Astrocyte (in vitro differentiated cells and primary cell): ENCODE measurements at regions not wholly inside any gene's neighbourhood (a gene's known extent, or its start where the extent isn't known, plus 50 kb on each side); places are given as distances from the start of the nearest gene placed in this dataset.

ENCODE experiments used
- DNase-seq: peaks from one replicate; pipeline ENCODE4 v3.0.0-alpha.2; 2010; ENCODE audit warnings: low read depth
- FAIRE-seq: peaks from 2 replicates; lab custom pipeline; 2011; peaks lifted over from hg19 to GRCh38; lab: Jason Lieb, UNC
- H2AFZ ChIP-seq: 2 replicates; pipeline ENCODE4 v1.6.0; 2012; ENCODE audit warnings: low read depth, low read length, inconsistent platforms
- H3K27ac ChIP-seq: 2 replicates; pipeline ENCODE4 v1.5.1; 2011; ENCODE audit warnings: low read depth, low read length, inconsistent platforms
- H3K27me3 ChIP-seq: 2 replicates; pipeline ENCODE4 v1.6.0; 2011; ENCODE audit warnings: low read length, inconsistent platforms; ENCODE audit not compliant: insufficient read depth
- H3K36me3 ChIP-seq: 2 replicates; pipeline ENCODE4 v1.5.1; 2011; ENCODE audit warnings: low read length, inconsistent platforms; ENCODE audit not compliant: insufficient read depth
- H3K4me1 ChIP-seq: 2 replicates; pipeline ENCODE4 v1.5.1; 2011; ENCODE audit warnings: low read length, inconsistent platforms; ENCODE audit not compliant: insufficient read depth
- H3K4me2 ChIP-seq: 2 replicates; pipeline ENCODE4 v1.6.0; 2012; ENCODE audit warnings: low read length, inconsistent platforms
- H3K4me3 ChIP-seq: 2 replicates; pipeline ENCODE4 v1.5.1; 2011; ENCODE audit warnings: low read depth, mild to moderate bottlenecking, low read length, inconsistent platforms; ENCODE audit not compliant: insufficient read depth
- H3K79me2 ChIP-seq: 2 replicates; pipeline ENCODE4 v1.6.0; 2012; ENCODE audit warnings: mild to moderate bottlenecking, low read length, inconsistent platforms; ENCODE audit not compliant: insufficient read depth
- H3K9ac ChIP-seq: 2 replicates; pipeline ENCODE4 v1.6.0; 2012; ENCODE audit warnings: mild to moderate bottlenecking, low read length, inconsistent platforms
- H3K9me3 ChIP-seq: 2 replicates; pipeline ENCODE4 v1.5.1; 2012; ENCODE audit warnings: low read depth, mild to moderate bottlenecking, low read length, inconsistent platforms; ENCODE audit not compliant: insufficient read depth
- H4K20me1 ChIP-seq: 2 replicates; pipeline ENCODE4 v1.6.0; 2012; ENCODE audit warnings: low read length, inconsistent platforms; ENCODE audit not compliant: insufficient read depth
- H3K27ac Mint-ChIP-seq: one replicate; pipeline ENCODE4 v1.8.0; 2021; ENCODE audit warnings: mild to moderate bottlenecking, mixed read lengths; ENCODE audit not compliant: unreplicated experiment
- H3K27me3 Mint-ChIP-seq: one replicate; pipeline ENCODE4 v1.8.0; 2021; ENCODE audit warnings: low read depth, mixed read lengths; ENCODE audit not compliant: unreplicated experiment
- H3K36me3 Mint-ChIP-seq: one replicate; pipeline ENCODE4 v1.8.0; 2021; ENCODE audit warnings: low read depth, mixed read lengths; ENCODE audit not compliant: unreplicated experiment
- H3K4me1 Mint-ChIP-seq: one replicate; pipeline ENCODE4 v1.8.0; 2021; ENCODE audit warnings: low read depth, mixed read lengths; ENCODE audit not compliant: unreplicated experiment
- H3K4me3 Mint-ChIP-seq: one replicate; pipeline ENCODE4 v1.8.0; 2021; ENCODE audit warnings: mild to moderate bottlenecking, moderate library complexity, mixed read lengths; ENCODE audit not compliant: unreplicated experiment
- H3K9me3 Mint-ChIP-seq: one replicate; pipeline ENCODE4 v1.8.0; 2021; ENCODE audit warnings: mild to moderate bottlenecking, mixed read lengths; ENCODE audit not compliant: unreplicated experiment
- EZH2 ChIP-seq: IDR thresholded peaks from 2 replicates; pipeline ENCODE4 v1.6.1; 2012; ENCODE audit warnings: mild to moderate bottlenecking, low read length, inconsistent platforms; ENCODE audit not compliant: insufficient read depth
- TF ChIP-seq, protein P1 (sequence below): IDR thresholded peaks from 2 replicates; pipeline ENCODE4 v1.5.1; 2011; ENCODE audit warnings: low read depth, mild to moderate bottlenecking, inconsistent platforms, low read length, moderate library complexity; ENCODE audit not compliant: insufficient read depth

DNA sequence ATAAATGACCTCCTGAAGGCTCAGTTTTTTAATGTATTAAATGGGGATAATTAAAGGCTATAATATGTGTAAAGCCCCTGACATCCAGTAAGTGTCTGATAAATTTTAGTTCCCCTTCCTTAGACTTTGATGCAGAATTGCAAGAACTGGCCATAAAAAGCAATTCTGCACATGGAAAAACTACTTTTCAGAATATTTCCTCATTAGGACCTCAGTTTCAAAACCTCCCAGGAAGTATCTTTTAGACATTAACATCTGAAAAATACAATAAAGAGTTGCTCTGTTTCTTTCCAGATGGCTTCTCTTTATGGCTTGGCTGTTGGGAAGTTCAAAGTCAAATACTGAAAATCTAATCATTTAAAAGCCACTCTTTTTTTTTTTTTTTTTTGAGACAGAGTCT, 106.3 kb upstream of the ZNF217 start:
- no peak overlapping the region for H3K4me3 Mint-ChIP-seq
- FAIRE-seq, result no peak

DNA sequence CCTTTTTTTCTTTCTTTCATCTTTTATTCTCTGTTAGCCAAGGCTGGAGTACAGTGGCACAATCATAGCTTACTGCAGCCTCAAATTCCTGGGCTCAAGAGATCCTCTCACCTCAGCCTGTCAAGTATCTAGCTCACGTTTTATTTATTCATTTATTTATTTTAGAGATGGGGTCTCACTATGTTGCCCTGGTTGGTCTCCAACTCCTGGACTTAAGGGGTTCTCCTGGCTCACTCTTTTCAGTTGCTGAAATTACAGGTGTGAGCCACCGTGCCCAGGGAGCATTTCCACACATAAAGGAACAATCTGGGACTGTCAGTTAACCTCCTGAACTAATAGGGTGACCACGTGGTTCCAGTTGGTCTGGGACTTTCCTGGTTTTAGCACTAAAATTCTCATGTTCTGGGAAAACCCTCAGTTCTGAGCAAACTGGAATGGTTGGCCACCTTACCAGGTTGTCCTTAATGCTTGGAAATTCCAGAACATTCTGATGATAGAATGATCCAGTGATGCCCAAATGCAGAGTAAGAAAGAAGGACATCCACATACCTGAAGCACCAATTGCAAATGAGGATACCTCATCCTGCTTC, 105.5 kb upstream of the ZNF217 start:
- Mint-ChIP-seq H3K4me1 (no peaks in the 10 kb centered on the region), H3K27me3 (no peaks in the 10 kb centered on the region), H3K4me3 (no peak overlapping the region), H3K36me3 (no peaks in the 10 kb centered on the region), H3K9me3 (no peaks in the 10 kb centered on the region), H3K27ac (no peak overlapping the region)
- Histone ChIP-seq H3K4me2 (no peak overlapping the region), H3K4me1 (no peaks in the 10 kb centered on the region), H3K9ac (no peak overlapping the region), H3K27me3 (no peaks in the 10 kb centered on the region), H3K9me3 (no peaks in the 10 kb centered on the region), H3K4me3 (no peak overlapping the region), H3K36me3 (no peaks in the 10 kb centered on the region), H3K79me2 (no peaks in the 10 kb centered on the region), H3K27ac (no peak overlapping the region), H4K20me1 (no peaks in the 10 kb centered on the region), H2AFZ (no peak overlapping the region)
- TF ChIP-seq, protein P1, sequence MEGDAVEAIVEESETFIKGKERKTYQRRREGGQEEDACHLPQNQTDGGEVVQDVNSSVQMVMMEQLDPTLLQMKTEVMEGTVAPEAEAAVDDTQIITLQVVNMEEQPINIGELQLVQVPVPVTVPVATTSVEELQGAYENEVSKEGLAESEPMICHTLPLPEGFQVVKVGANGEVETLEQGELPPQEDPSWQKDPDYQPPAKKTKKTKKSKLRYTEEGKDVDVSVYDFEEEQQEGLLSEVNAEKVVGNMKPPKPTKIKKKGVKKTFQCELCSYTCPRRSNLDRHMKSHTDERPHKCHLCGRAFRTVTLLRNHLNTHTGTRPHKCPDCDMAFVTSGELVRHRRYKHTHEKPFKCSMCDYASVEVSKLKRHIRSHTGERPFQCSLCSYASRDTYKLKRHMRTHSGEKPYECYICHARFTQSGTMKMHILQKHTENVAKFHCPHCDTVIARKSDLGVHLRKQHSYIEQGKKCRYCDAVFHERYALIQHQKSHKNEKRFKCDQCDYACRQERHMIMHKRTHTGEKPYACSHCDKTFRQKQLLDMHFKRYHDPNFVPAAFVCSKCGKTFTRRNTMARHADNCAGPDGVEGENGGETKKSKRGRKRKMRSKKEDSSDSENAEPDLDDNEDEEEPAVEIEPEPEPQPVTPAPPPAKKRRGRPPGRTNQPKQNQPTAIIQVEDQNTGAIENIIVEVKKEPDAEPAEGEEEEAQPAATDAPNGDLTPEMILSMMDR, result no peak
- no peak for TF ChIP-seq EZH2
- no peak for DNase-seq
- FAIRE-seq, result no peak

More for the DNA sequence above, 106.3 kb upstream of the ZNF217 start:
- no peak for DNase-seq
- no peaks in the 10 kb centered on the region for H3K27me3 ChIP-seq
- H3K4me2 ChIP-seq, result no peak overlapping the region
- no peak overlapping the region for H2AFZ ChIP-seq
- H3K79me2 ChIP-seq, result no peaks in the 10 kb centered on the region
- no peaks in the 10 kb centered on the region for H3K9me3 ChIP-seq
- H3K36me3 ChIP-seq, result no peaks in the 10 kb centered on the region
- H3K27ac ChIP-seq, result no peak overlapping the region
- Mint-ChIP-seq H3K27me3 (no peaks in the 10 kb centered on the region), H3K4me1 (no peaks in the 10 kb centered on the region), H3K27ac (no peak overlapping the region), H3K36me3 (no peaks in the 10 kb centered on the region), H3K9me3 (no peaks in the 10 kb centered on the region)
- no peak overlapping the region for H3K4me3 ChIP-seq
- H3K9ac ChIP-seq, result no peak overlapping the region
- no peak for TF ChIP-seq EZH2
- TF ChIP-seq, protein P1, result no peak
- no peaks in the 10 kb centered on the region for H3K4me1 ChIP-seq
- no peaks in the 10 kb centered on the region for H4K20me1 ChIP-seq

DNA sequence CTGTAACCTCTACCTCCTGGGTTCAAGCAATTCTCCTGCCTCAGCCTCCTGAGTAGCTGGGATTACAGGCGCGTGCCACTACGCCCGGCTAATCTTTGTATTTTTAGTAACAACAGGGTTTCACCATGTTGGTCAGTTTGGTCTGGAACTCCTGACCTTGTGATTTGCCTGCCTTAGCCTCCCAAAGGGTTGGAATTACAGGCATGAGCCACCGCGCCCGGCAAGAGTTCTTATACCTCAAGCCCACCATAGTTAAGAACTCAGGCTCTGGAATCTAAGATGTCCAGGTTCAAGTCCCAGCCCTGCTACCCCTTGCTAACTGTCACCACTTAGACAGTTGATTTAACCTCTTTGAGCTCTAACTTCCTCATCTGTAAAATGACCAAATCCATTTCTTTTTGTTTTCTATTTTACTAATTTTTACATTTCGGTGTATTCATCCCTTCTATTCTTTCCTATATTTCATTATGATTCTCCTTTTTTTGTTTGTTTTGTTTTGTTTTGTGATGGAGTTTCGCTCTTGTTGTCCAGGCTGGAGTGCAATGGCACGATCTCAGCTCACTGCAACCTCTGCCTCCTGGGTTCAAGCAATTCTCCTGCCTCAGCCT, 104.8 kb upstream of the ZNF217 start:
- no peaks in the 10 kb centered on the region for H3K9me3 Mint-ChIP-seq
- H3K27ac Mint-ChIP-seq, result no peak overlapping the region
- no peaks in the 10 kb centered on the region for H3K4me1 Mint-ChIP-seq
- H3K4me1 ChIP-seq, result no peaks in the 10 kb centered on the region
- H2AFZ ChIP-seq, result no peak overlapping the region
- no peaks in the 10 kb centered on the region for H3K36me3 ChIP-seq
- H3K4me3 ChIP-seq, result no peak overlapping the region
- FAIRE-seq (no peak), DNase-seq (no peak)
- no peak overlapping the region for H3K4me2 ChIP-seq
- H4K20me1 ChIP-seq, result no peaks in the 10 kb centered on the region
- H3K27me3 Mint-ChIP-seq, result no peaks in the 10 kb centered on the region
- no peaks in the 10 kb centered on the region for H3K9me3 ChIP-seq
- TF ChIP-seq, protein P1, result no peak
- no peak for TF ChIP-seq EZH2
- no peaks in the 10 kb centered on the region for H3K27me3 ChIP-seq
- no peak overlapping the region for H3K4me3 Mint-ChIP-seq
- no peaks in the 10 kb centered on the region for H3K36me3 Mint-ChIP-seq
- H3K9ac ChIP-seq, result no peak overlapping the region
- no peaks in the 10 kb centered on the region for H3K79me2 ChIP-seq
- H3K27ac ChIP-seq, result no peak overlapping the region
